GM12872 (cell line): ENCODE measurements at regions not wholly inside any gene's neighbourhood (a gene's known extent, or its start where the extent isn't known, plus 50 kb on each side); places are given as distances from the start of the nearest gene placed in this dataset.

Experiments
- TF ChIP-seq, protein P1 (sequence below): IDR thresholded peaks from 3 replicates; pipeline ENCODE4 v1.5.1; 2011; ENCODE audit warnings: low read depth, mild to moderate bottlenecking, low read length, moderate library complexity; ENCODE audit not compliant: insufficient read depth

GRCh38 chr18:78686976-78687685, 292.5 kb upstream of the SALL3 start:
- TF ChIP-seq, protein P1, sequence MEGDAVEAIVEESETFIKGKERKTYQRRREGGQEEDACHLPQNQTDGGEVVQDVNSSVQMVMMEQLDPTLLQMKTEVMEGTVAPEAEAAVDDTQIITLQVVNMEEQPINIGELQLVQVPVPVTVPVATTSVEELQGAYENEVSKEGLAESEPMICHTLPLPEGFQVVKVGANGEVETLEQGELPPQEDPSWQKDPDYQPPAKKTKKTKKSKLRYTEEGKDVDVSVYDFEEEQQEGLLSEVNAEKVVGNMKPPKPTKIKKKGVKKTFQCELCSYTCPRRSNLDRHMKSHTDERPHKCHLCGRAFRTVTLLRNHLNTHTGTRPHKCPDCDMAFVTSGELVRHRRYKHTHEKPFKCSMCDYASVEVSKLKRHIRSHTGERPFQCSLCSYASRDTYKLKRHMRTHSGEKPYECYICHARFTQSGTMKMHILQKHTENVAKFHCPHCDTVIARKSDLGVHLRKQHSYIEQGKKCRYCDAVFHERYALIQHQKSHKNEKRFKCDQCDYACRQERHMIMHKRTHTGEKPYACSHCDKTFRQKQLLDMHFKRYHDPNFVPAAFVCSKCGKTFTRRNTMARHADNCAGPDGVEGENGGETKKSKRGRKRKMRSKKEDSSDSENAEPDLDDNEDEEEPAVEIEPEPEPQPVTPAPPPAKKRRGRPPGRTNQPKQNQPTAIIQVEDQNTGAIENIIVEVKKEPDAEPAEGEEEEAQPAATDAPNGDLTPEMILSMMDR: no peak

DNA sequence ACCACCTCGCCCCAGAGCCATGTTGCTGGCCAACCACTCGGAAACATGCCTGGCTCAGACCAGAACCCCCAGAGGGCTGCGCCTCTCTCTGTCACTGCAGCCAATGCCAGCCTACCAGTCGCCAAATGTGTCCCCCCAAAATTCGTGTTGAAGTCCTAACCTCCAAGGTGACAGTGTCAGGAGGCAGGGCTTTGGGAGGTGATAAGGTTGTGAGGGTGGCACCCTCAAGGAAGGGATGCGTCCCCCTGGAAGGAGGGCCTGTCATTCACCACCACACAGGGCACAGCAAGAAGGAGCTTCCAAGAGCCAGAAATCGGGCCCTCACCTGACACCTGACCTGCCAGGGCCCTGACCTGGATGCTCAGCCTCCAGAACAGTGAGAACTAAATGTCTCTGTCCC, 291.9 kb upstream of the SALL3 start:
- TF ChIP-seq, protein P1: no peak

DNA sequence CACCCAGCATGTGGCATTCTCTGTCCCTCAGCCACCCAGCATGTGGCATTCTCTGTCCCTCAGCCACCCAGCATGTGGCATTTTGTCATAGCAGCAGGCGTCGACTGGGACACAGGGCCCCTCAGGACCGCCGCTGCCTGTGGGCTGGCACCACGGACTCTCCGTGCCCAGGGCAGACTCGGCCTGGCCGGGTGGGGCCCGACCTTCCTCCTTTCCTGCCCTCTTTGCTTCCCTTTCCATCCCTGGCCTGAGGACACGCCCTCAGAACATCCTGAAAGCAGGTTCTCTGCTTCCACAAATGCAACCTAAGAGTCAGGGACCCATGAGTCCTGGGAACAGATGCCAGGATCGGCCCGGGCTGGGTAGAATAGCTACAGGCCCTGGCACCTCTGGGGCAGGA, 291.4 kb upstream of the SALL3 start:
- TF ChIP-seq, protein P1: no peak

DNA sequence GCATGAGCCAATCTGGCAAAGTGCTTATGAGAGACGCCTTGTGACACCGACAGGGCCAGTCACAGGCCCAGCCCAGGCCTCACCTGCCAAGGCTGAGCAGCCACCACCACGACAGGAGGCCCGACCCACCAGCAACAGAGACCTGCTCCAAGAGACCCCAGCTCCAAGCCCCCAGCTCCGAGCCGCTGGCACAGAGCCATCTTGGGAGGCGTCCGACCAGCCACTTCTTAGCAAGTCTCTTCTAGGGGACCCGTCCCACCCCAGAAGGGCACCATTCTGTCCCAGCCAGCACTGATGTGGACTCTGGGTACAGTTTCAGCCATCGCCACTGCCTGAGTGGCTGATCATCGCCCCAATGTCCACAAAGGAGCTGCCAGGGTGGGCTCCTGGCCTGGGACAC, 290.7 kb upstream of the SALL3 start:
- TF ChIP-seq, protein P1: no peak

GRCh38 chr18:78689606-78690005, 290.0 kb upstream of the SALL3 start:
- TF ChIP-seq, protein P1: no peak

- TF ChIP-seq, protein P1: no peak
Measured at GRCh38 chr18:78692105-78692504, 287.5 kb upstream of the SALL3 start.

GRCh38 chr18:78693429-78693828, 286.2 kb upstream of the SALL3 start:
- TF ChIP-seq, protein P1: no peak
